ENCODE measurements at regions not wholly inside any gene's neighbourhood (a gene's known extent, or its start where the extent isn't known, plus 50 kb on each side); places are given as distances from the start of the nearest gene placed in this dataset.

GRCh38 chr18:54052732-54053429 lies 171.6 kb downstream of the MBD2 start:
- DNase-seq = no peak
- H3K4me1 ChIP-seq = no peaks in the 10 kb centered on the region
- 90% methylated on average over 2 of the region's 2 CpGs for WGBS, 2 donors
- no peaks in the 10 kb centered on the region for H3K9me3 ChIP-seq
- TF ChIP-seq CTCF (IDR thresholded peaks at IDR 0.05) (no peak), POLR2A (IDR thresholded peaks at IDR 0.05) (no peak), EP300 (IDR thresholded peaks at IDR 0.05) (no peak), POLR2AphosphoS5 (IDR thresholded peaks at IDR 0.05) (no peak)
- H3K36me3 ChIP-seq = no peaks in the 10 kb centered on the region
- no peaks in the 10 kb centered on the region for H3K27me3 ChIP-seq
- no peak overlapping the region for H3K4me3 ChIP-seq
- intact Hi-C loops (cut with DNase I) = no loop called here
- H3K27ac ChIP-seq = no peak overlapping the region

- intact Hi-C loops (cut with DNase I) = no loop called here
- Histone ChIP-seq H3K9me3 (no peaks in the 10 kb centered on the region), H3K4me3 (no peak overlapping the region), H3K27ac (no peak overlapping the region), H3K36me3 (no peaks in the 10 kb centered on the region), H3K27me3 (no peaks in the 10 kb centered on the region), H3K4me1 (peaks cover 0 to 6% (median 0%) of the 10 kb centered on the region in 4 donors)
- TF ChIP-seq POLR2A (IDR thresholded peaks at IDR 0.05) (no peak), CTCF (IDR thresholded peaks at IDR 0.05) (no peak), EP300 (IDR thresholded peaks at IDR 0.05) (no peak)
- DNase-seq = no peak
Measured at GRCh38 chr18:54052259-54052658, 172.2 kb downstream of the MBD2 start.

GRCh38 chr18:54043484-54044251 lies 180.8 kb downstream of the MBD2 start:
- TF ChIP-seq POLR2AphosphoS5 (IDR thresholded peaks at IDR 0.05) = no peak
- no peak for TF ChIP-seq EP300 (IDR thresholded peaks at IDR 0.05)
- no peak for TF ChIP-seq POLR2A (IDR thresholded peaks at IDR 0.05)
- TF ChIP-seq CTCF (IDR thresholded peaks at IDR 0.05) = no peak
- WGBS, 2 donors = 61 to 86% methylated on average over 2 of the region's 2 CpGs

GRCh38 chr18:54035927-54036326 lies 188.5 kb downstream of the MBD2 start:
- intact Hi-C loops (cut with DNase I) = no loop called here
- no peak overlapping the region for H3K27ac ChIP-seq
- no peaks in the 10 kb centered on the region for H3K27me3 ChIP-seq
- H3K4me3 ChIP-seq = no peak overlapping the region
- DNase-seq = no peak
- no peaks in the 10 kb centered on the region for H3K9me3 ChIP-seq
- TF ChIP-seq POLR2AphosphoS5 (IDR thresholded peaks at IDR 0.05) (no peak), EP300 (IDR thresholded peaks at IDR 0.05) (no peak), POLR2A (IDR thresholded peaks at IDR 0.05) (no peak), CTCF (IDR thresholded peaks at IDR 0.05) (no peak)
- no peaks in the 10 kb centered on the region for H3K4me1 ChIP-seq
- no peaks in the 10 kb centered on the region for H3K36me3 ChIP-seq

More at GRCh38 chr18:54043484-54044251, 180.8 kb downstream of the MBD2 start:
- H3K4me3 ChIP-seq = no peak overlapping the region
- intact Hi-C loops (cut with DNase I) = no loop called here
- no peaks in the 10 kb centered on the region for H3K9me3 ChIP-seq
- H3K27me3 ChIP-seq = no peaks in the 10 kb centered on the region
- no peak for DNase-seq
- H3K4me1 ChIP-seq = peaks cover 0 to 9% (median 0%) of the 10 kb centered on the region in 4 donors
- no peak overlapping the region for H3K27ac ChIP-seq
- no peaks in the 10 kb centered on the region for H3K36me3 ChIP-seq
